SU-DHL-6 (cell line): ENCODE measurements at regions not wholly inside any gene's neighbourhood (a gene's known extent, or its start where the extent isn't known, plus 50 kb on each side); places are given as distances from the start of the nearest gene placed in this dataset.

Source experiments
- EZH2phosphoT487 ChIP-seq: fragments of 200-600 bp; sonication (generic), shearing (Covaris generic); conservative IDR thresholded peaks from 2 replicates; pipeline ENCODE4 v1.6.1; 2018; ENCODE audit warnings: mild to moderate bottlenecking, antibody characterized with exemption, low read length, moderate library complexity, mixed read lengths
- TF ChIP-seq, protein P1 (sequence below): fragments of 200-600 bp; sonication (generic); IDR thresholded peaks from one replicate; pipeline ENCODE4 v1.5.1; 2017; ENCODE audit warnings: antibody characterized with exemption, mild to moderate bottlenecking, low read length, moderate library complexity; ENCODE audit not compliant: insufficient read depth, poor library complexity, severe bottlenecking

DNA sequence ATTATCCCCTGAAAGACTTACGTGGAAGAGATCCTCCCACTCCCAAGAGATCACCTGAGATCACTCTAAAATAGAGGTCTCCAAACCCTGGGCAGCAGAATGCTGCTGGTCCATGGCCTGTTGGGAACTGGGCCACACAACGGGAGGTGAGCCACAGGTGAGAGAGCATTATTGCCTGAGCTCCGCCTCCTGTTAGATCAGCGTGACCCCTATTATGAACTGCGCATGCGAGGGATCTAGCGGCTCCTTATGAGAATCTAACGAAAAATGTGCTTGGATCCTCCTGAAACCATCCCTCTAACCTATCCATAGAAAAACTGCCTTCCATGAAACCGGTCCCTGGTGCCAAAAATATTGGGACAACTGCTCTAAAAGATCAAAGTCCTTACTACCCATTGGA is 1057.4 kb downstream of the EPHA7 start:
- TF ChIP-seq, protein P1, sequence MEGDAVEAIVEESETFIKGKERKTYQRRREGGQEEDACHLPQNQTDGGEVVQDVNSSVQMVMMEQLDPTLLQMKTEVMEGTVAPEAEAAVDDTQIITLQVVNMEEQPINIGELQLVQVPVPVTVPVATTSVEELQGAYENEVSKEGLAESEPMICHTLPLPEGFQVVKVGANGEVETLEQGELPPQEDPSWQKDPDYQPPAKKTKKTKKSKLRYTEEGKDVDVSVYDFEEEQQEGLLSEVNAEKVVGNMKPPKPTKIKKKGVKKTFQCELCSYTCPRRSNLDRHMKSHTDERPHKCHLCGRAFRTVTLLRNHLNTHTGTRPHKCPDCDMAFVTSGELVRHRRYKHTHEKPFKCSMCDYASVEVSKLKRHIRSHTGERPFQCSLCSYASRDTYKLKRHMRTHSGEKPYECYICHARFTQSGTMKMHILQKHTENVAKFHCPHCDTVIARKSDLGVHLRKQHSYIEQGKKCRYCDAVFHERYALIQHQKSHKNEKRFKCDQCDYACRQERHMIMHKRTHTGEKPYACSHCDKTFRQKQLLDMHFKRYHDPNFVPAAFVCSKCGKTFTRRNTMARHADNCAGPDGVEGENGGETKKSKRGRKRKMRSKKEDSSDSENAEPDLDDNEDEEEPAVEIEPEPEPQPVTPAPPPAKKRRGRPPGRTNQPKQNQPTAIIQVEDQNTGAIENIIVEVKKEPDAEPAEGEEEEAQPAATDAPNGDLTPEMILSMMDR, result no peak
- no peak for TF ChIP-seq EZH2phosphoT487
